NB4 (cell line): ENCODE measurements at regions not wholly inside any gene's neighbourhood (a gene's known extent, or its start where the extent isn't known, plus 50 kb on each side); places are given as distances from the start of the nearest gene placed in this dataset.

Experiments used
- DNase-seq: peaks from one replicate; pipeline ENCODE4 v3.0.0; 2010; ENCODE audit warnings: low read depth
- H3K4me3 ChIP-seq: one replicate; pipeline ENCODE4 v1.5.1; 2011; ENCODE audit warnings: mild to moderate bottlenecking, low read depth, low read length, moderate library complexity
- CTCF ChIP-seq: IDR thresholded peaks from one replicate; pipeline ENCODE4 v1.5.1; 2012; ENCODE audit warnings: low read depth, low read length
- MAX ChIP-seq: IDR thresholded peaks from 2 replicates; pipeline ENCODE4 v1.6.1; 2011; ENCODE audit warnings: low read depth, low read length
- MYC ChIP-seq: IDR thresholded peaks from 2 replicates; pipeline ENCODE4 v1.6.1; 2011; ENCODE audit warnings: low read depth, low read length
- POLR2A ChIP-seq: IDR thresholded peaks from 2 replicates; pipeline ENCODE4 v1.6.1; 2011; ENCODE audit warnings: mild to moderate bottlenecking; ENCODE audit not compliant: insufficient read length; ENCODE audit errors: extremely low read depth

DNA sequence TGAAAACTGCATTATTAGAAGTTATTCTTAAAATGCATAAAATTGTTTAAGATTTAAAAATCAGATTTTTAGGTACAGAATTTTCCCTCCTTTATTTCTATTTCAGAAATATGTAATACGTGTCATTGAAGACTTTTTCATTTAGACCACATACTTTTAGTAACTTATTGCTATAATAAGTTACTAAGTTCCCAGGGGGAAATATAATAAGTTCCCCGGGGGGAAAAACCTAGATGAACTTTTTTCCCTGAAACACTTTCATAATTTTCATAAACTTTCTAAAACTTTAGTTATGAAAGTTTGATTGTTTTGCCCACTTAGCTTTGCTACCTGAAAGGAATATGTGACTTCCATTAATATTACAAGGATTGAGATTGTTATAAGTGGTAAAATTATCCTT lies 1341.5 kb upstream of the IGFBP7 start:
- no peak for TF ChIP-seq MAX
- no peak for TF ChIP-seq POLR2A
- TF ChIP-seq CTCF, result no peak
- no peak for TF ChIP-seq MYC
- no peak overlapping the region for H3K4me3 ChIP-seq
- DNase-seq, result no peak

DNA sequence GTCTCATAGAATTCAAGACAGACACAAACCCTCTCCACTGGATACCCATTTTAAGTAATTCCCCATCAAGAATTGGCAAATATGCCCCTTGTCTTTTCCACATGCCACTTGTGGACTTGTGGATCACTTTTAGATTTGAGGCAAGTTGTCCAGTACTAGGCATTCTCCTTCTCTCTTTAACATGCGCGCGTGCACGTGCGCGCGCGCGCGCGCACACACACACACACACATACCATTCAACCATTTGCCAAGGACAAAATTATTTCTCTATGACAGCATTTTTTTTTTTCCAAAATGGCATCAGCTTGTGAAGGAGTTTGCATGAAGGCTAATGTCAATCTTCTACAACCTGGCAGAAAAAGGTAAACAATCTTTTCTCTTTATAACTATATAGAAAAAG lies 1325.7 kb upstream of the IGFBP7 start:
- no peak for TF ChIP-seq CTCF
- no peak for TF ChIP-seq POLR2A
- no peak for TF ChIP-seq MAX
- H3K4me3 ChIP-seq, result no peak overlapping the region
- DNase-seq, result no peak

DNA sequence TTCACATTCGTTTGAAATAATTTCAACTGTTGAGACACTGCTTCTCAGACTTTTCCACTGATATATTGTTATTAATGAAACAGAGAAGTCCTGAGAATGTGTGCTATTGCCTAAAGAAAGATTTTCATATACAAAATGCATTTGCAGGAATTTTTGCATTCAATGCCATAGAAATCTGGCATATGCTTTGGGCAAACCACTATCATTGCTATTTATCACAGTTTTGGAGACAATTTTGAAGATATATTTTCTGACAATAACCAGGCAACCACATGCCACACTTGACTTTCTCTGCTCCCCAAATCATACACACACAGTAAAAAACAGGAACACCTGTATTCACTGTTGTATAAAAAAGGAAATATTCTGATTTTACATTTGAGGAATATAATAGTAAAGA lies 1303.7 kb upstream of the IGFBP7 start:
- TF ChIP-seq POLR2A (no peak), CTCF (no peak), MYC (no peak), MAX (no peak)
- H3K4me3 ChIP-seq, result no peak overlapping the region
- no peak for DNase-seq

DNA sequence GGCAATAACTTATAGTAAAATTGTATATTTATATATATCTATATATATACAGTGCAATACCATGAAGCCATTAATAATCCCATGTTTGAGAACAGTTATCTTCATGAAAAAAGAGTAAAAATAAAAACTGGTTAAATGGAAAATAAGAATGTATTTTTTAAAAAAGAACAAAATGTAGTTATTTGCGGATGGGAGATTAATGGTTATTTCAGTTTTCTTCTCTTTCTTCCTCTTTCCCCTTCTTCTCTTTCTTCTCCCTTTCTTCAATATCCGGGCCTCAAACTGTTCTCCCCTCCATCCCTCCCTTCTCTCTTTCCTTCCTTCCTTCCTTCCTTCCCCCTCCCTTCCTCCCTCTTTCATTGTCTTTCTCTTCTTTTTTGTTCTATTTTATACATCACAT lies 1301.7 kb upstream of the IGFBP7 start:
- no peak overlapping the region for H3K4me3 ChIP-seq
- TF ChIP-seq MYC (no peak), POLR2A (no peak), CTCF (no peak), MAX (no peak)
- no peak for DNase-seq

DNA sequence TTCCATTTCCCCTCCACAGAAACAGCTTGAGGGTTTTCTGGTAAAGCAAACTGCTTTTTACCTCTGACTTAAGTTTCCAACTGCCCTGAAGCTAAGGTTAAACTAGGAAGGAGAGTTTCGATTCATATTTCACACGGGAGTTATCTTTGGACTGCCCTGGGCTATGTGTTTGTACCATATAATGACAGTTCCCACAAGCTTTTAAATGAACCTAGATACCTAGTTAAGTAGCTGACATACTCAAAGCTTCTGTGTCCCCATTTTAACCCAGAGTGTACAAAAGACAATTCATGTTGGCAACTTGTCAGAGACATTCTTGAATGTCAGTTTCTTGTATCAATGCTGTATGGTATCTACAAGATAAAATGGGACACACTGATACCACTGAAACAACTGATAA lies 1296.6 kb upstream of the IGFBP7 start:
- TF ChIP-seq MYC, result no peak
- TF ChIP-seq CTCF, result no peak
- no peak for TF ChIP-seq MAX
- TF ChIP-seq POLR2A, result no peak
- no peak overlapping the region for H3K4me3 ChIP-seq
- no peak for DNase-seq

- no peak overlapping the region for H3K4me3 ChIP-seq
- DNase-seq, result no peak
- no peak for TF ChIP-seq MAX
- no peak for TF ChIP-seq POLR2A
- no peak for TF ChIP-seq MYC
- no peak for TF ChIP-seq CTCF
These were observed 1258.0 kb upstream of the IGFBP7 start for GRCh38 chr4:58368221-58368620.
